ENCODE measurements at regions not wholly inside any gene's neighbourhood (a gene's known extent, or its start where the extent isn't known, plus 50 kb on each side); places are given as distances from the start of the nearest gene placed in this dataset.

DNA sequence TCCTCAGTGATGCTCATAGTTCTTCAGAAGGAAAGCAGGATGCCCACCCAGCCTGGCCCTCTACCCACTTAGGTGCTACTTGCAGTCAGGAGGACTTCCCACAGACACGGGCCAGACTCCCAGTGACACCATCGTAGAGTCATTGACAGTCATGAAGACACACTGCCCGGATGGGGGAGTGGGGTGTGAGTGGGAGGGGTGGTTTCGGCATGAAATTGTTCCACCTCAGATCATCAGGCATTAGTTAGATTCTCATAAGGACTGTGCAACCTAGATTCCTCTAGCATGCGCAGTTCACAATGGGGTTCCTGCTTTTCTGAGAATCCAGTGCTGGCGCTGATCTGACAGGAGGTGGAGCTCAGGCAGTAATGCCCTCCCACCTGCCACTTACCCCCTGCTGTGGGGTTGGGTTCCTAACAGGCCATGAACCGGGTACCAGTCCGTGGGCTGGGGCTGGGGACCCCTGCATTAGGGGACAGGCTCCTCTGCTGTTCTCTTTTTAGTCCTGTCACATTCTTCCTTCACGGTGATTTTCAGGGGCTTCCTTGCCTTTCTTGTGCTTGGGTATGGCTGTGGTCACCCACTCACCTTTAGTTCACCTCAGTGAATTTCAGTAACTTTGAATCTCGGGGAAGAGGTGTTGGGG is 88.2 kb upstream of the ANKRD55 start:
- H3K27ac ChIP-seq (ENCODE audit: low read depth, low read length) = no peak overlapping the region
- 84 to 95% (median 94%) methylated on average over 10 of the region's 10 CpGs for WGBS, 3 donors

DNA sequence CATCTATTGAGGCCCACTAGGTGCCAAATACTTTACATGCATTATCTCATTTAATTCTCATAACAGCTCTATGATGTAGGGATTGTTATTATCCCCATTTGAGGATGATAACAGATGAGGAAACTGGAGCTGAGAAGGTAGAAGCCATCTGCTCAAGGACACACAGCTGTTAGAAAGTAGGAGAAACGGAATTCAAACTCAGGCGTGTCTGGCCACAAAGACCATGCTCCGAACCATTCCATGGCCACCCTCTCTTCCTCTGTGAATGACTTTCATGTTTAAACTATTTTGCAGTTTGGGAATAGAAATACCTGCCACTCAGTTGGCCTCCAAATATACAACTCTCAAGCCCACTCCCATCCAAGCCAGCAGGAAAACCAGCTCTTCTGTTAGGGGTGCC is 87.6 kb upstream of the ANKRD55 start:
- 94 to 98% (median 98%) methylated on average over 3 of the region's 3 CpGs for WGBS, 3 donors
- no peak overlapping the region for H3K27ac ChIP-seq (ENCODE audit: low read depth, low read length)

DNA sequence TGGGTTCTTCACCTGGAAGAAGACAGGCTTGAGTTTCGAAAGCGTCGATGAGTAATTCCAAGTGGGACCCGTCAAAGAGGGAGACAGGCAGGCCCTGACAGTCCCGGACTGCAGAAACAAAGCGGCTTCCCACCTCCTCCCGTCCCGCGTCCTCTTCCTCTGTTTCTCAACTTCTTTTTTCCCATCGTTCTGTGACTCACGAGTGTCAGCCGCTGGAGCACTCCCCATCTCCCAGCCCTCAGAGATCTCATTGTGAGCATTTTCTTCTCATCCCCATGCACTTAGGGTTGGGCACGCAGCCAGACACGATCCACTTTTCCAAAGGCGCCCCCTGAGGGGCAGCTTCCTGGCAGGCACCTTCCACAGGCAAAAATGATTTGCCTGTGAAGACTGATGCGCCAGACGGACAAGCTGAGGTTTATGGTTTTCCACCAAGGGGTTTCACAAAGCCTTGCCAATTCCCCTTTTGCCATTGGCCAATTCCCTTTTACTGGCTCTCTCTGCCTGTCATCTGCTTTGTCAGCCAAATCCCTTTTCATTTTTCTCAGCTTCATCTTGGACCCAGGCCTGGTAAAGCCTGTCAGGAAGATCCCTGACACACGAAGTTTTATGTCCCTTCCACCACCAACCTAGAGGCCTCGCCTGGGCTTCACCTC is 86.5 kb upstream of the ANKRD55 start:
- WGBS, 3 donors = 48 to 84% (median 59%) methylated on average over 19 of the region's 19 CpGs
- no peak overlapping the region for H3K27ac ChIP-seq (ENCODE audit: low read depth, low read length)

DNA sequence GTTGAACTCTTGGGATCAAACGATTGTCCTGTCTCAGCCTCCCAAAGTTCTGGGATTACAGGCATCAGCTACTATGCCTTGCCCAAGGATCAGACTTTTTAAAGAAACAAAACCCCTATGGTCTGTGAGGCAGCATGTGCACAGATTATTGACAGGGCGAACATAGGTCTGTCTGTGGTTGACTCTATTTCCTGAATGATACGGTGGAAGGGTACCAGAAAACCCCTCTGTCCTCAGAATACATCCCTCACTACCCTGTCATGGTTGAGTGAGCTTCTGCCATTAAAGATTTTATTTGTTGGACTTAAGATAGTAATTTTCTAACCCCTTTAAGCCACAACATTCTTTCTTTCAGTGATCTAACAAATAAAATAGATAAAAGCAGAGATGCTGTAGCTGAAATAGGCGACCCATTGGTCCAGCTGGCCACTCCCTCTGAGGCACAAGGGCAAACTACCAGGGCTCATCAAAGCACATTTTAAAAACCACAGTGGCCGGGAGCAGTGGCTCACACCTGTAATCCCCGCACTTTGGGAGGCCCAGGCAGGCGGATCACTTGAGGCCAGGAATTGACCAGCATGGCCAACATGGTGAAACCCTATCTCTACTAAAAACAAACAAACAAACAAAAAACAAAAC is 84.9 kb upstream of the ANKRD55 start:
- H3K27ac ChIP-seq (ENCODE audit: low read depth, low read length) = no peak overlapping the region
- WGBS, 3 donors = 87 to 92% (median 89%) methylated on average over 7 of the region's 7 CpGs

- H3K27ac ChIP-seq (ENCODE audit: low read depth, low read length) = no peak overlapping the region
- 79 to 92% (median 83%) methylated on average over 4 of the region's 4 CpGs for WGBS, 3 donors
Measured at GRCh38 chr5:56316299-56316994, 83.3 kb upstream of the ANKRD55 start.

- H3K27ac ChIP-seq (ENCODE audit: low read depth, low read length) = no peak overlapping the region
- WGBS, 3 donors = 52 to 78% (median 54%) methylated on average over 6 of the region's 6 CpGs
Measured at GRCh38 chr5:56314529-56314928, 81.4 kb upstream of the ANKRD55 start.

DNA sequence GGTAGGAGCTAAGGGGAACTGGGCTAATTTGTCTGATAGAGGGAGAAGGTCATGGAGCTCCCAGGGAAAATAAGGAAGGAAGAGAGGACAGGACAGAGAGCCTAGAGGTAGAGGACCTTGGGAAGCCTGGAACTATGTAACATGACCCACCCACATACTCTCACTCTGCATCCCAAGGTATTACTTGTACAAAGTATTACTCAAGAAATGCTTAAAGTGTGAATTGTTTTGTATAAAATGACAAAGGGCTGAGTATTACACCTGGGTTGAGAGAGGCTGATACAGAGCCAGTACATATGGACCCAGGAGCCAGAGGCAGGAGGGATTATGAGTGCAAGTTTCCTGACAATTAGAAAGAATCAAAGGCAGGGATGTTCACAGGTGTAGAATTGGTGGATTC is 80.5 kb upstream of the ANKRD55 start:
- no peak overlapping the region for H3K27ac ChIP-seq (ENCODE audit: low read depth, low read length)

DNA sequence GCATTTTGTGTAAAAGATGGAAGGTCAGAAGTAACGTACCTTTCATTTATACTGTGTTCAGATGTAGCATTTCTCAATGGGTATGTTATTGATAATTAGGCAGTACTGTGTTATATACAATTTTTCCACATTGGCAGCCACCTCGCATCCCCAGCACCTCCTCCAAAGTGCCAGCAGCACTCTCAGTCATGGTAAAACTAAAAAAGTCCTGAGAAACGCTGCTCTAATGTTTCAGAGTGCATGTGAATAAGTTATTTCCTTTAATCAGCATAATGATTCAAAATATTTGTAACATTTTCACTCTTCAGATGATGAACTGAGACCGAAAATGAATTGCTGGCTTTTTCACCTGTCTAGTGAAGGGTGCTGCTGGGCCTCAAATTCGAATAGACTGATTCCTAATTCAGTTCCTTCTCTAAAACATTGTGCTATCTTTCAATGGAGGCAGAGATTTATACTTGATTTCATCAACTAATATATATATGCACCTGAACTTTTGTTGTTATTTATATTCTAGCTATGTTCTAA is 79.9 kb upstream of the ANKRD55 start:
- no peak overlapping the region for H3K27ac ChIP-seq (ENCODE audit: low read depth, low read length)
- WGBS, 3 donors = 80 to 93% (median 92%) methylated on average over 5 of the region's 5 CpGs

DNA sequence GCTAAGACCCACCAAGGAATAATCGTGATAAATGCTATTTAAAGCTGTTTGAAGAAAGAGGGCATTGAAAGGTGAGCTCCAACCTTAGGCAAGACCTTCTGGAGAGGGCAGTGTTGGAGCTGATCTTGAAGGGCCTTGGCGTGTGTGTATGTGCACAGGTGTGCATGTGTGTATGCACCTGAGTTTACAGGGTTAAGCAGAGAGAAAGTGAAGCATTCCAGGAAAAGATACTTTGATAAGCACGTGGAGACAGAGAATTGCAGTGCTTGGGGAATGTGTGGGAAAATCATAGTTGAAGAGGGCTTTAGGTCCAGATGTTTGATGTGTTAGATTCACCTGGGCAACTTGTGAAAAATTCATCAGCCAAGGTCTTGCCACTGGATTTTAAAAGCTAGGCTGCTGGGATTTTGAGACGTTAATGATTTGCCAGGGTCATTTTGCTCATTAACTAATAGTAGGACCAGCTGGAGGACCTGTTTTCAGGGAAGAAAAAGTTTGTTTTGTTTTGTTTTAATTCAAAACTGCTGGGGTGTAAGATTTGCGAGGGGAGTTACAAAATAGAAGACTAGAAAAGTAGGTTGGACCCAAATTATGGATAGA is 78.3 kb upstream of the ANKRD55 start:
- H3K27ac ChIP-seq (ENCODE audit: low read depth, low read length) = no peak overlapping the region
- WGBS, 3 donors = 21 to 65% (median 64%) methylated on average over 5 of the region's 5 CpGs

- 19 to 46% (median 45%) methylated on average over 7 of the region's 7 CpGs for whole genome bisulfite sequencing, 3 donors
- H3K27ac ChIP-seq (ENCODE audit: low read depth, low read length) = no peak overlapping the region
Measured at GRCh38 chr5:56310711-56311204, 77.6 kb upstream of the ANKRD55 start.

DNA sequence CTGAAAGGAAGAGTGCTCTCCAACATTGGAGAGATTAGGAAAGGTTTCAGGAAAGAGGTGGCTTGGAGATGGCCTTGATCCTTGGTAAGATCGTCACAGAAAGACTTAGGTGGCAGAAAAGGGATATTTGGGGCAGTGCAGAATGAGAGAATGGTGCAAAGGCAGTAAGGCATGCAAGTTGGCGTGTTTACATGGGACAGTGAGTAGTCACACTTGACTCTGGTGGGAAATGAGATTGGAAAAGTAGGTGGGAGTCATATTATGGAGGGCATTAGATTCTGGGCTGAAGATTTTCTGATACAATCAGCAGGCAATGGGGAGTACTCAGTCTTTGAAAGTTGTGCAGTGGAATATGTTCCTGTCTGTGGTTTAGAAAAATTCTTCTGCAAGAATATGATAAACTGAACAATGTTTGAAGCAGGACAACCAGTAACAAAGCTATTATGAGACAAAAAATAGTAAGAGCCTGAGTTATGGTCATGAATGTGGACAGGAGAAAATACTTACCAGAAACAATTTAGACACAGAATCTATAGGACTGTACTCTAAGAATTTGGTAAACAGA is 76.2 kb upstream of the ANKRD55 start:
- WGBS, 3 donors = 73 to 90% (median 83%) methylated on average over 2 of the region's 2 CpGs
- no peak overlapping the region for H3K27ac ChIP-seq (ENCODE audit: low read depth, low read length)

- WGBS, 3 donors = 48 to 92% (median 82%) methylated on average over 1 of the region's 1 CpG
- H3K27ac ChIP-seq (ENCODE audit: low read depth, low read length) = no peak overlapping the region
Measured at GRCh38 chr5:56307714-56308333, 74.7 kb upstream of the ANKRD55 start.

GRCh38 chr5:56306433-56307150 is 73.5 kb upstream of the ANKRD55 start:
- H3K27ac ChIP-seq (ENCODE audit: low read depth, low read length) = no peak overlapping the region
- WGBS, 3 donors = 64 to 81% (median 80%) methylated on average over 4 of the region's 4 CpGs

DNA sequence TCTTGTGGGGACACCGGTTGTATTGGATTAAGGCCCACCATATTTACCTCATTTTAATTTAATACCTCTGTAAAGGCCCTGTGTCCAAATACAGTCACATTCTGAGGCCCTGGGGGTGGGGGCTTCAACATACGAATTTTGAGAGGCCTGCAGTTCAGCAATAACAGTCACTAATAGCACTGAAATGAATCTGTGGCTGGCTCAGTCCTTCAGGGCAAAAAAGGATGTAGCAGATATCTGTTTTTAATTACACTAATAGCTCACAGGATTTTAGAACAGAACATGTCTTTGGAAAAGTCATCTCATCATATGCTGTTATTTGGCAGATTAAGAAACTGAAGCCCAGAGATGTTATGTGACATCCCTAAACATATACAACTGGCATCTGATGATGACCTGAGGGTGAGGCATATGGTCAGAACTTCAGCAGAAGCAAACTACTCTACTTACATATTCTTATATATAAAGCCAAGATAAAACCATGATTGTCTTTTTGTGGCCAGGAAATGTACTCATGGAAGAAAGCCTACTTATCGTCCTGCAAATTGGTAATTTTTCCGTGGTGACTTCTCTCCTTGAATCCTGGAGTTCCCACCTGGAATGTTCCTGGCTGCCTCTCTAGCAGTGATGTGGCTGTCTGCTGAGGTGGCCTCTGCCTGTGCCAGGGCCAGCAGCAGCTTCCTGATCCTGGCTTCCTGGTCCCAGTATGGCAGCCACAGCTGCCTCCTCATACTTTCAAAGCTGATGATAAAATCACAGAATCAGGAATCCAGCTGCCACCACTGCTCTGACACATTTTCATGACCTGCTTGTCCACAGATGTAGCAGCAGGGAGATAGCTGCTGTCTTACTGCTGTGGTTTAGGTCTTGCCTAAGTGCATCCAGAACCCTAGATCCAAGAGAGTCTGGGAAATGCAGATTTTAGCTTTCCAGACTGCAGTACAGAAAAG is 72.1 kb upstream of the ANKRD55 start:
- WGBS, 3 donors = 56 to 87% (median 71%) methylated on average over 4 of the region's 4 CpGs
- no peak overlapping the region for H3K27ac ChIP-seq (ENCODE audit: low read depth, low read length)

DNA sequence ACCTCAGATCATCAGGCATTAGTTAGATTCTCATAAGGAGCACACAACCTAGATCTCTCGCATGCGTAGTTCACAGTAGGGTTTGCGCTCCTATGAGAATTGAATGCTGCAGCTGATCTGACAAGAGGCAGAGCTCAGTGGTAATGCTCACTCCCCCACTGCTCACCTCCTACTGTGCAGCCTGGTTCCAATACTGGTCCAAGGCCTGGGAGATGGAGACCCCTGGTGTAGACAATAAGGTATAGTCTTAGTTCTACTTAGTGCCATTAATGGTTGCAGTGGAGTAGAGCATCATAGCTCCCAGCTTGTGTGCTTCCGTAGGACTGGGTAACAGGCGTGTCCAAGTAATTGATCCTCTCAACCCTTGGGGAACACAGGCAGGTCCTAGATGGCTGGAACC is 70.4 kb upstream of the ANKRD55 start:
- H3K27ac ChIP-seq (ENCODE audit: low read depth, low read length) = no peak overlapping the region
- 98 to 99% (median 98%) methylated on average over 5 of the region's 5 CpGs for WGBS, 3 donors

DNA sequence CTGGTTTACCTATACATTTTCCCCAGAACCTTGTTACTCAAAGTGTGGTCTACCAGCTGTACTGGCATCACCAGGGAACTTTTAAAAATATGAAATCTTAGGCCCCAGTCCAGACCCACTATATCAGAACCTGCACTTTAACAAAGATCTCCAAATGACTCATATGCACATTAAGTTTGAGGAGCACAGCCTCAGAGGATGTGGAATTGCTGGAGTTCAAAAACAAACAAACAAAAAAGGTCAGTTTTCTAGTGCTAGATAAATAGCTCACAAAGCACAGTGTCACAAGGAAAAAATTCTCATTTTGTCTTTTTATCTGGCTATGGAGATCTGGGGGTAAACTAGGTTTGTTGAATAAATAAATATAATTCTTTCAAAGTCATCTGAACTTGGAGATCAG is 68.9 kb upstream of the ANKRD55 start:
- H3K27ac ChIP-seq (ENCODE audit: low read depth, low read length) = no peak overlapping the region
